Neural cell (in vitro differentiated cells): ENCODE measurements at regions not wholly inside any gene's neighbourhood (a gene's known extent, or its start where the extent isn't known, plus 50 kb on each side); places are given as distances from the start of the nearest gene placed in this dataset.

ENCODE experiments used
- H2AFZ ChIP-seq: fragments of 200-600, 300-800 bp; sonication (generic), shearing (Covaris generic); 2 replicates; pipeline ENCODE4 v1.6.0; 2014; ENCODE audit warnings: low read depth, mild to moderate bottlenecking, antibody characterized with exemption, low read length, moderate library complexity
- H3F3A ChIP-seq: fragments of 200-600 bp; shearing (Covaris generic); 2 replicates; pipeline ENCODE4 v1.6.1; 2016; ENCODE audit warnings: mild to moderate bottlenecking, moderate library complexity, mixed read lengths, antibody characterized with exemption, low read length; ENCODE audit not compliant: insufficient read depth, poor library complexity, severe bottlenecking
- H3K27ac ChIP-seq: fragments of 200-600, 300-800 bp; sonication (generic), shearing (Covaris generic); 2 replicates; pipeline ENCODE4 v1.5.1; 2014; ENCODE audit warnings: mild to moderate bottlenecking, low read length, moderate library complexity
- H3K27me3 ChIP-seq: fragments of 300-800, 200-600 bp; sonication (generic), shearing (Covaris generic); 2 replicates; pipeline ENCODE4 v1.6.0; 2014; ENCODE audit warnings: mild to moderate bottlenecking, low read depth, low read length, moderate library complexity; ENCODE audit not compliant: insufficient read depth
- H3K36me3 ChIP-seq: fragments of 300-800, 200-600 bp; sonication (generic), shearing (Covaris generic); 2 replicates; pipeline ENCODE4 v1.5.1; 2014; ENCODE audit warnings: mild to moderate bottlenecking, antibody characterized with exemption, low read length, moderate library complexity; ENCODE audit not compliant: insufficient read depth
- H3K4me2 ChIP-seq: fragments of 300-800, 200-600 bp; sonication (generic), shearing (Covaris generic); 2 replicates; pipeline ENCODE4 v1.6.0; 2014; ENCODE audit warnings: mild to moderate bottlenecking, low read length
- H3K4me3 ChIP-seq: fragments of 300-800, 200-600 bp; sonication (generic), shearing (Covaris generic); 2 replicates; pipeline ENCODE4 v1.5.1; 2014; ENCODE audit warnings: mild to moderate bottlenecking, low read length, moderate library complexity
- H3K79me2 ChIP-seq: fragments of 200-600 bp; shearing (Covaris generic); replicated peaks from 2 replicates; pipeline ENCODE4 v1.6.0; 2014; ENCODE audit warnings: mild to moderate bottlenecking, low read length, moderate library complexity; ENCODE audit not compliant: insufficient read depth
- H3K9ac ChIP-seq: fragments of 300-800, 200-600 bp; sonication (generic), shearing (Covaris generic); 2 replicates; pipeline ENCODE4 v1.6.1; 2016; ENCODE audit warnings: mild to moderate bottlenecking, low read length, mixed read lengths
- H3K9me2 ChIP-seq: fragments of 200-600 bp; shearing (Covaris generic); 2 replicates; pipeline ENCODE4 v1.6.1; 2016; ENCODE audit warnings: mild to moderate bottlenecking, low read length, mixed read lengths; ENCODE audit not compliant: insufficient read depth
- H3K9me3 ChIP-seq: fragments of 200-600, 300-800 bp; sonication (generic), shearing (Covaris generic); 2 replicates; pipeline ENCODE4 v1.6.1; 2016; ENCODE audit warnings: mild to moderate bottlenecking, mixed run types, low read length, moderate library complexity, mixed read lengths
- H4K20me1 ChIP-seq: fragments of 200-600 bp; shearing (Covaris generic); 2 replicates; pipeline ENCODE4 v1.6.1; 2016; ENCODE audit warnings: mild to moderate bottlenecking, mixed run types; ENCODE audit not compliant: insufficient read depth
- CTCF ChIP-seq: fragments of 450-650 bp; IDR thresholded peaks from 2 replicates; pipeline ENCODE4 v1.5.1; 2014; ENCODE audit warnings: antibody characterized with exemption, mild to moderate bottlenecking, moderate library complexity; ENCODE audit not compliant: poor library complexity, severe bottlenecking
- EP300 ChIP-seq: fragments of 450-650 bp; conservative IDR thresholded peaks from 2 replicates; pipeline ENCODE4 v1.6.1; 2014; ENCODE audit warnings: antibody characterized with exemption, mild to moderate bottlenecking, moderate library complexity; ENCODE audit not compliant: poor library complexity, severe bottlenecking
- EZH2 ChIP-seq: fragments of 200-600, 300-800 bp; shearing (Covaris generic), sonication (generic); IDR thresholded peaks from 2 replicates; pipeline ENCODE4 v1.6.1; 2014; ENCODE audit warnings: antibody characterized with exemption, low read length, borderline replicate concordance, mild to moderate bottlenecking; ENCODE audit not compliant: insufficient read depth, poor library complexity, severe bottlenecking
- MXI1 ChIP-seq: fragments of 450-650 bp; conservative IDR thresholded peaks from 2 replicates; pipeline ENCODE4 v1.6.1; 2014; ENCODE audit warnings: antibody characterized with exemption, mild to moderate bottlenecking; ENCODE audit not compliant: poor library complexity, severe bottlenecking
- POLR2AphosphoS5 ChIP-seq: IDR thresholded peaks from 2 replicates; pipeline ENCODE4 v1.6.1; 2012
- RAD21 ChIP-seq: fragments of 450-650 bp; conservative IDR thresholded peaks from 2 replicates; pipeline ENCODE4 v1.6.1; 2014; ENCODE audit warnings: antibody characterized with exemption, mild to moderate bottlenecking, moderate library complexity
- SMC3 ChIP-seq: fragments of 450-650 bp; conservative IDR thresholded peaks from 2 replicates; pipeline ENCODE4 v1.6.1; 2014; ENCODE audit warnings: antibody characterized with exemption, mild to moderate bottlenecking, moderate library complexity; ENCODE audit not compliant: poor library complexity
- TAF1 ChIP-seq: IDR thresholded peaks from 2 replicates; pipeline ENCODE4 v1.6.1; 2012; ENCODE audit warnings: low read depth
- TF ChIP-seq, protein P1 (sequence below): IDR thresholded peaks from 2 replicates; pipeline ENCODE4 v1.6.1; 2012; ENCODE audit warnings: borderline replicate concordance

DNA sequence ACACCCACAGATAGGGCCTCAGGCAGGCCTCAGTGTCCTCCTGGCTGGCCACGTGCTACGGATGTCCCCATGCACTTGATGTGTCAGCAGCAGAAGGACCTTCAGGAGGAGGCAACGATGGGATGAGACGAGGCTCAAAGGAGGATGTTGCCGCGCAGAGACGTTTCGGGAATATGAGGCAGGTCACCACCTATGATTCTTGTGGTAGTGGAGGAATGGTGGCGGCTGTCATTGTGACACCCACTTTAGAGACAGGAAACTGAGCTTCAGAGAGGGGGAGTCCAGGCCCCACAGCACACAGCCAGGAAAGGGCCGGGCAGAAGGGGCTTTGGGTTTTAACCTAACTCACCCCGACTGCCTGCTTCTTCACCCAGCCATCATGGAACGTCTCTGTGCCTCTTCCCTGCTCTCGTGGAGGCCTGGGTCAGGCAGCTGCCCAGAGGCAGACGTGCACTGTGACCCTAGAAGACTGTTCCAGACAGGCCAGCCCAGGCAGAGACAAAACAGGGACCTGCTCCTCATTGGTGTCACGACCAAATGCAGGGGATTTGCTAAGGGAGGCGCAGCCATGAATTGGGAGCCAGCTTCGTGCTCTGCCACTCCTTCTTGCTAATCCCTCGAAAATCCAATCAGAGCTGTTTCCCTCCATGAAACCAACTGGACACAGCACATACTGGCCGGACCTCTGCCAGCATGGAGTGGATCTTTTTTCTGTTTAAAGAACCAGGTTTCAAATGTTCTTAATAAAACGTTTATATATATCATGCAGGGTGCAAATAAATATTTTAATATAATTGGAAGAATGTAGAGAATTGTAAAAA is 169.2 kb downstream of the ASB1 start:
- Histone ChIP-seq H4K20me1 (no peaks in the 10 kb centered on the region), H3F3A (no peaks in the 10 kb centered on the region)
- TF ChIP-seq RAD21 (no peak), CTCF (no peak), SMC3 (no peak), EP300 (no peak), POLR2AphosphoS5 (no peak), MXI1 (no peak), TAF1 (no peak), EZH2 (no peak)
- TF ChIP-seq, protein P1, sequence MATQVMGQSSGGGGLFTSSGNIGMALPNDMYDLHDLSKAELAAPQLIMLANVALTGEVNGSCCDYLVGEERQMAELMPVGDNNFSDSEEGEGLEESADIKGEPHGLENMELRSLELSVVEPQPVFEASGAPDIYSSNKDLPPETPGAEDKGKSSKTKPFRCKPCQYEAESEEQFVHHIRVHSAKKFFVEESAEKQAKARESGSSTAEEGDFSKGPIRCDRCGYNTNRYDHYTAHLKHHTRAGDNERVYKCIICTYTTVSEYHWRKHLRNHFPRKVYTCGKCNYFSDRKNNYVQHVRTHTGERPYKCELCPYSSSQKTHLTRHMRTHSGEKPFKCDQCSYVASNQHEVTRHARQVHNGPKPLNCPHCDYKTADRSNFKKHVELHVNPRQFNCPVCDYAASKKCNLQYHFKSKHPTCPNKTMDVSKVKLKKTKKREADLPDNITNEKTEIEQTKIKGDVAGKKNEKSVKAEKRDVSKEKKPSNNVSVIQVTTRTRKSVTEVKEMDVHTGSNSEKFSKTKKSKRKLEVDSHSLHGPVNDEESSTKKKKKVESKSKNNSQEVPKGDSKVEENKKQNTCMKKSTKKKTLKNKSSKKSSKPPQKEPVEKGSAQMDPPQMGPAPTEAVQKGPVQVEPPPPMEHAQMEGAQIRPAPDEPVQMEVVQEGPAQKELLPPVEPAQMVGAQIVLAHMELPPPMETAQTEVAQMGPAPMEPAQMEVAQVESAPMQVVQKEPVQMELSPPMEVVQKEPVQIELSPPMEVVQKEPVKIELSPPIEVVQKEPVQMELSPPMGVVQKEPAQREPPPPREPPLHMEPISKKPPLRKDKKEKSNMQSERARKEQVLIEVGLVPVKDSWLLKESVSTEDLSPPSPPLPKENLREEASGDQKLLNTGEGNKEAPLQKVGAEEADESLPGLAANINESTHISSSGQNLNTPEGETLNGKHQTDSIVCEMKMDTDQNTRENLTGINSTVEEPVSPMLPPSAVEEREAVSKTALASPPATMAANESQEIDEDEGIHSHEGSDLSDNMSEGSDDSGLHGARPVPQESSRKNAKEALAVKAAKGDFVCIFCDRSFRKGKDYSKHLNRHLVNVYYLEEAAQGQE = no peak

GRCh38 chr2:238596571-238597551 is 170.1 kb downstream of the ASB1 start:
- Histone ChIP-seq H3K4me3 (no peak overlapping the region), H3K27ac (no peak overlapping the region), H3K36me3 (no peaks in the 10 kb centered on the region), H3K79me2 (no peaks in the 10 kb centered on the region), H2AFZ (no peak overlapping the region), H3F3A (no peaks in the 10 kb centered on the region), H3K9me2 (no peaks in the 10 kb centered on the region), H3K9me3 (no peaks in the 10 kb centered on the region), H4K20me1 (no peaks in the 10 kb centered on the region), H3K27me3 (no peaks in the 10 kb centered on the region), H3K9ac (no peak overlapping the region), H3K4me2 (no peak overlapping the region)
- TF ChIP-seq, protein P1 = no peak
- TF ChIP-seq SMC3 = no peak

More for the DNA sequence above, 169.2 kb downstream of the ASB1 start:
- Histone ChIP-seq H3K4me2 (no peak overlapping the region), H3K36me3 (no peaks in the 10 kb centered on the region), H3K9ac (no peak overlapping the region), H3K79me2 (no peaks in the 10 kb centered on the region), H3K27ac (no peak overlapping the region), H3K4me3 (no peak overlapping the region), H3K27me3 (no peaks in the 10 kb centered on the region), H2AFZ (no peak overlapping the region), H3K9me2 (no peaks in the 10 kb centered on the region), H3K9me3 (no peaks in the 10 kb centered on the region)
